B cell (primary cell): ENCODE measurements at regions not wholly inside any gene's neighbourhood (a gene's known extent, or its start where the extent isn't known, plus 50 kb on each side); places are given as distances from the start of the nearest gene placed in this dataset.

Experiments
- ATAC-seq: fragments of 200-7000 bp; cut with Tn5 transposase; one replicate; pipeline ENCODE4 v1.10.0; 2021; ENCODE audit warnings: low read depth, mild to moderate bottlenecking, moderate number of reproducible peaks, moderate library complexity
- CTCF ChIA-PET: fragments of 350-600 bp; sonication (Branson Sonifier 250); formaldehyde crosslinking; loops from one replicate; lab custom pipeline; 2021; ENCODE audit warnings: antibody characterized with exemption, inconsistent platforms; lab: Charles Lee
- POLR2A ChIA-PET: fragments of 350-600 bp; sonication (Branson Sonifier 250); formaldehyde crosslinking; loops from one replicate; lab custom pipeline; 2021; ENCODE audit warnings: antibody characterized with exemption; lab: Charles Lee
- DNase-seq: peaks from one replicate; pipeline ENCODE4 v3.0.0; 2013
- H2AFZ ChIP-seq: 2 replicates; pipeline ENCODE4 v1.6.1; 2012; ENCODE audit warnings: mild to moderate bottlenecking, low read depth, low read length; ENCODE audit not compliant: insufficient read depth, poor library complexity, severe bottlenecking
- H3K27ac ChIP-seq, 2 donors: 1 replicate in 1 of 2; 2 replicates in 1 of 2; pipeline ENCODE4 v1.5.1; 2012 to 2013; ENCODE audit warnings: low read length in 2 of 2, mild to moderate bottlenecking in 2 of 2, moderate library complexity in 1 of 2
- H3K27me3 ChIP-seq, 4 experiments: fragments of 200-600 bp in 1 of 4; sonication (generic) in 1 of 4; replicated peaks in 1 of 4; 1 replicate in 2 of 4; 2 replicates in 2 of 4; pipeline versions ENCODE4 v1.6.1 to v1.7.0; 2013 to 2016; ENCODE audit warnings: low read length in 3 of 4, mild to moderate bottlenecking in 2 of 4, mixed read lengths in 1 of 4, moderate library complexity in 1 of 4; ENCODE audit not compliant: insufficient read depth in 4 of 4, control insufficient read depth in 3 of 4; ENCODE audit errors: control extremely low read depth in 1 of 4
- H3K36me3 ChIP-seq, 2 experiments: replicated peaks in 1 of 2; 1 replicate in 1 of 2; 2 replicates in 1 of 2; pipeline versions ENCODE4 v1.6.1 to v1.7.1; 2013; ENCODE audit warnings: low read length in 1 of 2; ENCODE audit not compliant: insufficient read depth in 2 of 2, control insufficient read depth in 1 of 2; ENCODE audit errors: control extremely low read depth in 1 of 2, extremely low read depth in 1 of 2
- H3K4me1 ChIP-seq, 2 donors: fragments of 200-600 bp in 1 of 2; sonication (generic) in 1 of 2; 1 replicate in 1 of 2; 2 replicates in 1 of 2; pipeline versions ENCODE4 v1.5.1 to v1.6.1; 2013 to 2017; ENCODE audit warnings: low read length in 2 of 2; ENCODE audit not compliant: control insufficient read depth in 2 of 2, insufficient read depth in 2 of 2
- H3K4me2 ChIP-seq: replicated peaks from 2 replicates; pipeline ENCODE3; 2012; ENCODE audit warnings: mild to moderate bottlenecking, low read depth, low read length; ENCODE audit not compliant: poor library complexity, severe bottlenecking
- H3K4me3 ChIP-seq, 5 experiments: fragments of 200-600 bp in 1 of 5; sonication (generic) in 1 of 5; 1 replicate in 3 of 5; 2 replicates in 2 of 5; pipeline versions ENCODE4 v1.5.1 to v1.7.0; 2011 to 2016; ENCODE audit warnings: low read length in 4 of 5, mild to moderate bottlenecking in 4 of 5, low read depth in 2 of 5, control low read depth in 1 of 5, moderate library complexity in 1 of 5; ENCODE audit not compliant: insufficient read depth in 1 of 5; ENCODE audit errors: control extremely low read depth in 1 of 5, extremely low read depth in 1 of 5
- H3K79me2 ChIP-seq: fragments of 200-600 bp; sonication (generic); one replicate; pipeline ENCODE4 v1.6.0; 2016; ENCODE audit warnings: low read length; ENCODE audit not compliant: control insufficient read depth, insufficient read depth
- H3K9ac ChIP-seq: fragments of 200-600 bp; sonication (generic); 2 replicates; pipeline ENCODE4 v1.6.1; 2017; ENCODE audit warnings: mild to moderate bottlenecking, low read length, moderate library complexity
- H3K9me3 ChIP-seq, 3 donors: one replicate each; pipeline versions ENCODE4 v1.6.1 to v1.7.1; 2013; ENCODE audit warnings: low read length in 2 of 3; ENCODE audit not compliant: control insufficient read depth in 2 of 3, insufficient read depth in 1 of 3; ENCODE audit errors: control extremely low read depth in 1 of 3
- H4K20me1 ChIP-seq: 2 replicates; pipeline ENCODE4 v1.6.0; 2012; ENCODE audit warnings: mild to moderate bottlenecking, low read length; ENCODE audit not compliant: insufficient read depth, control insufficient read depth, poor library complexity, severe bottlenecking
- H3K27ac Mint-ChIP-seq: one replicate; pipeline ENCODE4 v1.8.0; 2021; ENCODE audit warnings: mixed read lengths
- H3K27me3 Mint-ChIP-seq: one replicate; pipeline ENCODE4 v1.8.0; 2021; ENCODE audit warnings: mixed read lengths
- H3K4me1 Mint-ChIP-seq: one replicate; pipeline ENCODE4 v1.8.0; 2021; ENCODE audit warnings: mixed read lengths
- H3K4me3 Mint-ChIP-seq: one replicate; pipeline ENCODE4 v1.8.0; 2021; ENCODE audit warnings: mixed read lengths
- H3K9me3 Mint-ChIP-seq: one replicate; pipeline ENCODE4 v1.8.0; 2022; ENCODE audit warnings: mixed read lengths; ENCODE audit not compliant: insufficient read depth
- EZH2 ChIP-seq: IDR thresholded peaks from 2 replicates; pipeline ENCODE4 v1.6.1; 2012; ENCODE audit warnings: borderline replicate concordance, low read depth, mild to moderate bottlenecking, moderate library complexity, low read length; ENCODE audit not compliant: insufficient read depth, poor library complexity, severe bottlenecking
- WGBS: methylation state at CpG from one replicate; pipeline ENCODE4 v1.1.5; 2013; ENCODE audit warnings: missing lambda C conversion rate; ENCODE audit not compliant: insufficient coverage; 5-methylcytosine and 5-hydroxymethylcytosine counted together
- intact Hi-C: fragments of 100-400 bp; cut with micrococcal nuclease; formaldehyde crosslinking; loops from one replicate; pipeline ENCODE4 v1.10.0; 2022
- TF ChIP-seq, protein P1 (sequence below): fragments of 200-600 bp; IDR thresholded peaks from one replicate; pipeline ENCODE4 v1.8.0; 2022; ENCODE audit warnings: antibody characterized with exemption, mild to moderate bottlenecking

DNA sequence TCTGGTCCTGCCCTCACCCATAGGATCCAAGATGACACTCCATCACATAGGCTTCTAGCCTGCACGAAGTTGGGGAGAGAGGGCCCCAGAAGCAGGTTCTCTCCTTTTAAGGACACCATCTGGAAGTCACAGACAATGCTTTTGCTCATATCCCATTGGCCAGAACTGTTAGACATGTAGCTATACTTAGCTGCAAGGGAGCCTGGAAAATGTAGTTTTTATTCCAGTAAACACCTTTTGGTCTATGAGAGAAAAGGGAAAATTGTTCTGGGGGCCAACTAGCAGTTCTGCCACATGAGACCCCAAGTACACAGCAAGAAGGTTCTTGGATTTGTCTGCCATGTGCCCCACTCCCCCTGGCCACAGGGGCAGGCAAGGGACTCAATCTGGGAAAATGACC lies 206.1 kb downstream of the ZFP36L2 start:
- ATAC-seq, result no peak
- no CpG with 5 or more reads among the region's 1 CpG for WGBS
- H3K4me1 ChIP-seq, result peaks cover 7 to 8% of the 10 kb centered on the region in 2 donors

DNA sequence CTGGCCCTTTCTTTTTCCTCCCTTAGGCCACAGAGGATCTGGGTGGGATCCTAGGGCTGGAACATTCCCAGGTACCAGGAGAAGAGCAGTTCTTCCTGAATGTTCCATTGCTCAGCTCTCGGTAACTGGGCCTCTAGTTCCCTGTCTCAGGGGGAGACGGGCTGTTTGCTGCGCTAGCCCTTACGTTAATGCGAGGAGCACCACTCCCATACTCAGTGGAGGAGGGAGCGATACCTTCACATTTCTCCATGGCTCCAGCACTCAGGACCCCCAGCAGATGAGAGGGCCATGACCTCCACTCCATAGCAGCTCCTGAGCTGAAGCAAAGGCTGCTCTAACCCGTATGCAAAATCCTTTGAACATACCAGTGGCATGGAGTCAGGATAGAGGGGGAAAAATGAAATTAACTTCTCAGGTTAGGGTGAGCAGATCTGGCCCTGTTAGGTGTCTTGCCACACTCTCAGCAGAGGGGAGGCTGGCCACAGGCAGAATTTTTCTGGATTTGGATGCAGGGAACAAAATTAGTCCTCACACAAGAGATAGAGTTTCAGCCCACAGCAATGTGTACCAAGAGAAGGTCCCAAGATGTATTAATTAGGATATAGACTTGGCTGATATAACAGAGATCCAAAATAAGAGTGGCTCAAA lies 206.7 kb downstream of the ZFP36L2 start:
- ATAC-seq, result no peak
- no peaks in the 10 kb centered on the region for H3K27me3 ChIP-seq
- Mint-ChIP-seq H3K9me3 (no peaks in the 10 kb centered on the region), H3K27ac (no peak overlapping the region), H3K27me3 (peaks cover 14% of the 10 kb centered on the region), H3K4me3 (no peak overlapping the region), H3K4me1 (peaks cover 4% of the 10 kb centered on the region)
- no peak overlapping the region for H3K9ac ChIP-seq
- peaks cover 0 to 30% (median 8%) of the 10 kb centered on the region in 3 donors for H3K9me3 ChIP-seq
- ChIA-PET POLR2A (no interaction called here), CTCF (interaction anchor here (0.6 to 1.1 kb wide), 2 partner anchors 204 to 210 kb away, joined by 3 read pairs; no protein-coding TSS in a partner anchor)
- no peak overlapping the region for H3K27ac ChIP-seq
- H3K79me2 ChIP-seq, result no peaks in the 10 kb centered on the region
- H4K20me1 ChIP-seq, result no peaks in the 10 kb centered on the region
- H2AFZ ChIP-seq, result no peak overlapping the region
- H3K4me1 ChIP-seq, result peaks cover 2 to 5% of the 10 kb centered on the region in 2 donors
- 91% methylated on average over 5 of the region's 7 CpGs for WGBS
- no peak overlapping the region for H3K4me2 ChIP-seq
- no peaks in the 10 kb centered on the region for H3K36me3 ChIP-seq
- intact Hi-C loops, result loop anchor here (10.0 kb wide), 1 partner anchor 85 kb away; no protein-coding TSS in a partner anchor
- TF ChIP-seq EZH2, result no peak
- TF ChIP-seq, protein P1, sequence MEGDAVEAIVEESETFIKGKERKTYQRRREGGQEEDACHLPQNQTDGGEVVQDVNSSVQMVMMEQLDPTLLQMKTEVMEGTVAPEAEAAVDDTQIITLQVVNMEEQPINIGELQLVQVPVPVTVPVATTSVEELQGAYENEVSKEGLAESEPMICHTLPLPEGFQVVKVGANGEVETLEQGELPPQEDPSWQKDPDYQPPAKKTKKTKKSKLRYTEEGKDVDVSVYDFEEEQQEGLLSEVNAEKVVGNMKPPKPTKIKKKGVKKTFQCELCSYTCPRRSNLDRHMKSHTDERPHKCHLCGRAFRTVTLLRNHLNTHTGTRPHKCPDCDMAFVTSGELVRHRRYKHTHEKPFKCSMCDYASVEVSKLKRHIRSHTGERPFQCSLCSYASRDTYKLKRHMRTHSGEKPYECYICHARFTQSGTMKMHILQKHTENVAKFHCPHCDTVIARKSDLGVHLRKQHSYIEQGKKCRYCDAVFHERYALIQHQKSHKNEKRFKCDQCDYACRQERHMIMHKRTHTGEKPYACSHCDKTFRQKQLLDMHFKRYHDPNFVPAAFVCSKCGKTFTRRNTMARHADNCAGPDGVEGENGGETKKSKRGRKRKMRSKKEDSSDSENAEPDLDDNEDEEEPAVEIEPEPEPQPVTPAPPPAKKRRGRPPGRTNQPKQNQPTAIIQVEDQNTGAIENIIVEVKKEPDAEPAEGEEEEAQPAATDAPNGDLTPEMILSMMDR, result no peak
- no peak for DNase-seq
- H3K4me3 ChIP-seq, result no peak overlapping the region

More for the DNA sequence above, 206.1 kb downstream of the ZFP36L2 start:
- H3K9me3 ChIP-seq, result peaks cover 0 to 30% (median 8%) of the 10 kb centered on the region in 3 donors
- CTCF ChIA-PET, result interaction anchor here (0.6 to 1.1 kb wide), 2 partner anchors 203 to 209 kb away, joined by 3 read pairs; no protein-coding TSS in a partner anchor
- no peaks in the 10 kb centered on the region for H3K36me3 ChIP-seq
- POLR2A ChIA-PET, result no interaction called here
- no peak overlapping the region for H2AFZ ChIP-seq
- H3K27me3 ChIP-seq, result no peaks in the 10 kb centered on the region
- no peak overlapping the region for H3K4me2 ChIP-seq
- intact Hi-C loops, result loop anchor here (10.0 kb wide), 1 partner anchor 85 kb away; no protein-coding TSS in a partner anchor
- DNase-seq, result no peak
- H3K9me3 Mint-ChIP-seq, result no peaks in the 10 kb centered on the region
- no peaks in the 10 kb centered on the region for H3K79me2 ChIP-seq
- TF ChIP-seq, protein P1, result no peak
- H3K4me1 Mint-ChIP-seq, result peaks cover 10% of the 10 kb centered on the region
- H3K27me3 Mint-ChIP-seq, result peaks cover 13% of the 10 kb centered on the region
- H3K27ac ChIP-seq, result no peak overlapping the region
- no peak overlapping the region for H3K4me3 Mint-ChIP-seq
- H4K20me1 ChIP-seq, result no peaks in the 10 kb centered on the region
- H3K9ac ChIP-seq, result no peak overlapping the region
- H3K27ac Mint-ChIP-seq, result no peak overlapping the region
- H3K4me3 ChIP-seq, result no peak overlapping the region
